ENCODE measurements at regions not wholly inside any gene's neighbourhood (a gene's known extent, or its start where the extent isn't known, plus 50 kb on each side); places are given as distances from the start of the nearest gene placed in this dataset.

GRCh38 chr1:82487778-82488177 is 687.0 kb downstream of the ADGRL2 start:
- 90 to 93% (median 92%) methylated on average over 3 of the region's 3 CpGs for WGBS, 4 donors
- TF ChIP-seq CTCF (IDR thresholded peaks at IDR 0.05) = no peak
- no peak for TF ChIP-seq POLR2A (IDR thresholded peaks at IDR 0.05)
- DNase-seq (no peak), ATAC-seq (no peak)
- Histone ChIP-seq H3K9me3 (peaks cover 0 to under 1% (median 0%) of the 10 kb centered on the region in 12 donors), H3K27me3 (no peaks in the 10 kb centered on the region), H3K4me3 (no peak overlapping the region), H3K36me3 (no peaks in the 10 kb centered on the region), H3K4me1 (peaks cover 0 to 37% (median 4%) of the 10 kb centered on the region in 12 donors), H3K27ac (no peak overlapping the region)
- intact Hi-C loops (cut with DNase I) = no loop called here

- Histone ChIP-seq H3K27ac (no peak overlapping the region), H3K9me3 (no peaks in the 10 kb centered on the region), H3K4me3 (no peak overlapping the region), H3K4me1 (peaks cover 0 to 35% (median 4%) of the 10 kb centered on the region in 12 donors), H3K36me3 (no peaks in the 10 kb centered on the region), H3K27me3 (no peaks in the 10 kb centered on the region)
- intact Hi-C loops (cut with DNase I) = no loop called here
- no peak for DNase-seq
- ATAC-seq = no peak
- TF ChIP-seq POLR2A (IDR thresholded peaks at IDR 0.05) (no peak), CTCF (IDR thresholded peaks at IDR 0.05) (no peak)
Measured at GRCh38 chr1:82486969-82487368, 686.2 kb downstream of the ADGRL2 start.

- ATAC-seq (no peak), DNase-seq (no peak)
- Histone ChIP-seq H3K36me3 (no peaks in the 10 kb centered on the region), H3K9me3 (no peaks in the 10 kb centered on the region), H3K27me3 (no peaks in the 10 kb centered on the region), H3K4me3 (no peak overlapping the region), H3K4me1 (peaks cover 0 to 32% (median 4%) of the 10 kb centered on the region in 12 donors), H3K27ac (peak overlapping the region in 1 of 12 donors; percentile 15)
- intact Hi-C loops (cut with DNase I) = no loop called here
- TF ChIP-seq POLR2A (IDR thresholded peaks at IDR 0.05) (no peak), CTCF (IDR thresholded peaks at IDR 0.05) (no peak)
- WGBS, 4 donors = 71 to 85% (median 79%) methylated on average over 5 of the region's 5 CpGs
Measured at GRCh38 chr1:82486468-82486867, 685.7 kb downstream of the ADGRL2 start.

GRCh38 chr1:82485591-82486369 is 685.0 kb downstream of the ADGRL2 start:
- WGBS, 4 donors = 81 to 85% (median 84%) methylated on average over 4 of the region's 4 CpGs
- Histone ChIP-seq H3K4me1 (peaks cover 0 to 32% (median 1%) of the 10 kb centered on the region in 12 donors), H3K27ac (peak overlapping the region in 1 of 12 donors; percentile 15), H3K36me3 (no peaks in the 10 kb centered on the region), H3K4me3 (no peak overlapping the region), H3K27me3 (no peaks in the 10 kb centered on the region), H3K9me3 (no peaks in the 10 kb centered on the region)
- ATAC-seq = peak; percentile 54 to 75 (median 68)
- DNase-seq = peak in 4 of 5 donors; percentile 34 to 67 (median 42)
- TF ChIP-seq CTCF (IDR thresholded peaks at IDR 0.05) (no peak), POLR2A (IDR thresholded peaks at IDR 0.05) (no peak)
- intact Hi-C loops (cut with DNase I) = no loop called here
